ENCODE measurements at regions not wholly inside any gene's neighbourhood (a gene's known extent, or its start where the extent isn't known, plus 50 kb on each side); places are given as distances from the start of the nearest gene placed in this dataset.

DNA sequence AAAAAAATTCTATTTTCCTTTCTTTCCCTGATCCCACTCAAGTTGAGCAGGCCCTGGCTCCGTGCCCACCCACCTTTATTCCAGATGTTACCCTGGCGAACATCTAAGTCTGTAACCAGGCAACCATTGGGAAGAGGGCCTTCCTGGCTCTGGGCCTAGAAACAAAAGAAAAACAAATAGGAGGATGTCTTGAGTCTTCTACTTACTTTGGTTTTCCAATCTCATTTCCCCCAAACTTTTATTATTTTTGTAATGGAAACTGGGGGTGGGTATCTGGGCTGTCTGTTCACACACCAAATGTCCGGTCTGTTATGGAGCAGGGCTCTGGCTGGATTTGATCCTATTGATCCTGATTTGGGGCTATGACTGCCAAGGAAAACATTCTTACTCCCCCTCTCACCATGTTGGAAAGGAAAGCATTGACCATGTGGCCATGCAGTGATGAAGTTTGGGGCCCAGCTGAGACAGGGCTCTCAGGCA is 744.1 kb downstream of the DHX35 start:
- TF ChIP-seq SP7 (tag by site-specific recombination; IDR thresholded peaks at IDR 0.05) (no peak), ZBTB21 (tag by site-specific recombination; IDR thresholded peaks at IDR 0.05) (no peak), ZBTB1 (tag by site-specific recombination; IDR thresholded peaks at IDR 0.05) (no peak), ZNF830 (tag by site-specific recombination; IDR thresholded peaks at IDR 0.05; ENCODE audit: low read depth) (no peak), ZNF175 (tag by site-specific recombination; IDR thresholded peaks at IDR 0.05) (no peak), ZIC2 (tag by site-specific recombination; IDR thresholded peaks at IDR 0.05) (no peak), ZNF404 (tag by site-specific recombination; IDR thresholded peaks at IDR 0.05) (no peak), ZNF184 (tag by site-specific recombination; IDR thresholded peaks at IDR 0.05) (no peak)
- TF ChIP-seq, protein P1, sequence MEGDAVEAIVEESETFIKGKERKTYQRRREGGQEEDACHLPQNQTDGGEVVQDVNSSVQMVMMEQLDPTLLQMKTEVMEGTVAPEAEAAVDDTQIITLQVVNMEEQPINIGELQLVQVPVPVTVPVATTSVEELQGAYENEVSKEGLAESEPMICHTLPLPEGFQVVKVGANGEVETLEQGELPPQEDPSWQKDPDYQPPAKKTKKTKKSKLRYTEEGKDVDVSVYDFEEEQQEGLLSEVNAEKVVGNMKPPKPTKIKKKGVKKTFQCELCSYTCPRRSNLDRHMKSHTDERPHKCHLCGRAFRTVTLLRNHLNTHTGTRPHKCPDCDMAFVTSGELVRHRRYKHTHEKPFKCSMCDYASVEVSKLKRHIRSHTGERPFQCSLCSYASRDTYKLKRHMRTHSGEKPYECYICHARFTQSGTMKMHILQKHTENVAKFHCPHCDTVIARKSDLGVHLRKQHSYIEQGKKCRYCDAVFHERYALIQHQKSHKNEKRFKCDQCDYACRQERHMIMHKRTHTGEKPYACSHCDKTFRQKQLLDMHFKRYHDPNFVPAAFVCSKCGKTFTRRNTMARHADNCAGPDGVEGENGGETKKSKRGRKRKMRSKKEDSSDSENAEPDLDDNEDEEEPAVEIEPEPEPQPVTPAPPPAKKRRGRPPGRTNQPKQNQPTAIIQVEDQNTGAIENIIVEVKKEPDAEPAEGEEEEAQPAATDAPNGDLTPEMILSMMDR (tag by site-specific recombination; IDR thresholded peaks at IDR 0.05): no peak
- TF ChIP-seq, protein P2, sequence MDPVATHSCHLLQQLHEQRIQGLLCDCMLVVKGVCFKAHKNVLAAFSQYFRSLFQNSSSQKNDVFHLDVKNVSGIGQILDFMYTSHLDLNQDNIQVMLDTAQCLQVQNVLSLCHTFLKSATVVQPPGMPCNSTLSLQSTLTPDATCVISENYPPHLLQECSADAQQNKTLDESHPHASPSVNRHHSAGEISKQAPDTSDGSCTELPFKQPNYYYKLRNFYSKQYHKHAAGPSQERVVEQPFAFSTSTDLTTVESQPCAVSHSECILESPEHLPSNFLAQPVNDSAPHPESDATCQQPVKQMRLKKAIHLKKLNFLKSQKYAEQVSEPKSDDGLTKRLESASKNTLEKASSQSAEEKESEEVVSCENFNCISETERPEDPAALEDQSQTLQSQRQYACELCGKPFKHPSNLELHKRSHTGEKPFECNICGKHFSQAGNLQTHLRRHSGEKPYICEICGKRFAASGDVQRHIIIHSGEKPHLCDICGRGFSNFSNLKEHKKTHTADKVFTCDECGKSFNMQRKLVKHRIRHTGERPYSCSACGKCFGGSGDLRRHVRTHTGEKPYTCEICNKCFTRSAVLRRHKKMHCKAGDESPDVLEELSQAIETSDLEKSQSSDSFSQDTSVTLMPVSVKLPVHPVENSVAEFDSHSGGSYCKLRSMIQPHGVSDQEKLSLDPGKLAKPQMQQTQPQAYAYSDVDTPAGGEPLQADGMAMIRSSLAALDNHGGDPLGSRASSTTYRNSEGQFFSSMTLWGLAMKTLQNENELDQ (tag by site-specific recombination; IDR thresholded peaks at IDR 0.05; ENCODE audit: low read depth): no peak

Measured in HEK293 (cell line).